Mucosa of descending colon (tissue), 3 donors: ENCODE measurements at regions not wholly inside any gene's neighbourhood (a gene's known extent, or its start where the extent isn't known, plus 50 kb on each side); places are given as distances from the start of the nearest gene placed in this dataset.

Source experiments
- ATAC-seq: fragments of 200-7000 bp; cut with Tn5 transposase; one replicate; pipeline ENCODE4 v1.9.1; 2020; ENCODE audit warnings: mild to moderate bottlenecking, moderate library complexity
- DNase-seq, 3 donors: peaks; one replicate each; pipeline ENCODE4 v3.0.0-alpha.2; 2020
- H3K36me3 ChIP-seq: fragments of 200-600 bp; one replicate; pipeline ENCODE4 v1.8.0; 2021; ENCODE audit warnings: low read depth, mild to moderate bottlenecking
- H3K4me1 ChIP-seq: fragments of 200-600 bp; one replicate; pipeline ENCODE4 v1.8.0; 2021; ENCODE audit warnings: low read depth, mild to moderate bottlenecking
- H3K4me3 ChIP-seq: fragments of 200-600 bp; one replicate; pipeline ENCODE4 v1.8.0; 2021; ENCODE audit warnings: mild to moderate bottlenecking
- H3K9me3 ChIP-seq: fragments of 200-600 bp; one replicate; pipeline ENCODE4 v1.8.0; 2021; ENCODE audit warnings: mild to moderate bottlenecking
- CTCF ChIP-seq: fragments of 200-600 bp; IDR thresholded peaks from one replicate; pipeline ENCODE4 v1.8.0; 2022; ENCODE audit warnings: antibody characterized with exemption, mild to moderate bottlenecking
- intact Hi-C, 2 donors: fragments of 100-400 bp; cut with DNase I in 1 of 2; cut with micrococcal nuclease in 1 of 2; formaldehyde crosslinking; loops; one replicate each; pipeline versions ENCODE4 v1.11.0 to v1.11.1; 2022; cut with DNase I, micrococcal nuclease
- donor health status: DM: no; HTN: no; CAD: no; lungs with moderate emphysema.
- donor health status: DM: no; HTN: no; CAD: no.
- donor health status: DM: no; HTN: yes; CAD: no.

- TF ChIP-seq CTCF, result no peak
- no peaks in the 10 kb centered on the region for H3K4me1 ChIP-seq
- ATAC-seq, result no peak
- intact Hi-C loops, result no loop called here
- no peak for DNase-seq
- H3K4me3 ChIP-seq, result no peak overlapping the region
- no peaks in the 10 kb centered on the region for H3K36me3 ChIP-seq
- H3K9me3 ChIP-seq, result no peaks in the 10 kb centered on the region
These were observed 348.6 kb upstream of the SLC24A2 start for GRCh38 chr9:20137425-20137824.

DNA sequence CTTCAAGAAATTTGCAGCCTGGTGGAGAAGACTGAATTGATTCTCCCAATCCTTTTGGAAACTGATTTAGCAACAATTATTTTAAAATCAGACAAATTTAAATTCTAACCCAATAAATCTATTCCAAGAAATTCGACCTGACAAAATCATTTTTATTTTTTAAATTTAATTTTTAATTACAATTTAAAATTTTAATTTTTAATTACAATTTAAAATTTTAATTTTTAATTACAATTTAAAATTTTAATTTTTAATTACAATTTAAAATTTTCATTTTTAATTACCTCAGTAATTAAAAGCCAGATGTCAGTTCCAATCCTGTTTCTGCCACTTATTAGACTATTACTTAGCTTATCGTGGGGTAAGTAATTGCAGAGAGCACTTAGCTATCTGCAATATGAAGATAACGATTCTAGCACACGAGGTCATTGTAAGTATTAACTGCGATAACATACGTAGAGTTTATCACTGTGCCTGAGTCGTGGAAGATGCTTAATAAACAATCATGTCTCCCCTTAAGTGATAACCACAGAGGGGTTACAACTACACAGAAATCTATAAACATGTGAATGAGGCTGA lies 346.4 kb upstream of the SLC24A2 start:
- no peaks in the 10 kb centered on the region for H3K36me3 ChIP-seq
- no peak for TF ChIP-seq CTCF
- ATAC-seq, result no peak
- H3K9me3 ChIP-seq, result no peaks in the 10 kb centered on the region
- intact Hi-C loops, result no loop called here
- DNase-seq, result no peak
- H3K4me3 ChIP-seq, result no peak overlapping the region
- no peaks in the 10 kb centered on the region for H3K4me1 ChIP-seq

DNA sequence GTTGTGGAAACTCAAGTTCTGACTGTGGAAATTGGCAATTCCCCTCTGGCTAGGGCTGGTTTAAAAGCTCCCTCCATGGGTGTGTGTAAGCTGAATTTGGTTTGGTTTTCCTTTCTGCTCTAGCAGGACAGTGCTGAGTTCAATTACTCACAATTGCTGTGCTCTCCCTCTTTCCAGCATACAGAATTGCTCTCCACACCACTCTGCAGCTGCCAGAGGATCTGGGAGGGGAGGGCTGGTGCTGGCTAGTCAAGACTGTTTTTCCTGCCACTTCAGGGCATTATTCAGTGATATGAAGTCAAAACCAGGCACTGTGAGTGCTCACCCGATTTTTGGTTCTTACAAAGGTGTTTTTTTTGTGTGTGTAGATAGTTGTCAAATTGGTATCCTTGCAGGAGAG lies 336.9 kb upstream of the SLC24A2 start:
- Histone ChIP-seq H3K4me3 (no peak overlapping the region), H3K4me1 (no peaks in the 10 kb centered on the region), H3K36me3 (no peaks in the 10 kb centered on the region), H3K9me3 (no peaks in the 10 kb centered on the region)
- DNase-seq (no peak), ATAC-seq (no peak)
- TF ChIP-seq CTCF, result no peak
- intact Hi-C loops, result no loop called here

DNA sequence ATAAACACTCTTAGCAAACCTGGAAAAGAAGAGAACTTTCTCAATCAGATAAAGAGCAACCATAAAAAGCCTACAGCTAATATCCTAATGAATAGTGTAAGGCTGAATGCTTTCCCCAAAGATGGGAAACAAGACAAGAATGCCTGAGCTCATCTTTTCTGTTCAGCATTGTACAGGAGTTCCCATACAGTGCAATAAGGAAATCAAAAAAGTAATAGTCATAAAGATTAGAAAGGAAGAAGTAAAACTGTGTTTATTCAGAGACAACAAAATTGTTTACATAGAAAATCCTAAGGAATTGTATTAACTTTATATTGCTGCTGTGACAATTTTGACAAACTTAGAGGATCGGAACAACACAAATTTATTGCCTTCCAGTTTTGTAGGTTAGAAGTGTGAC lies 330.7 kb upstream of the SLC24A2 start:
- Histone ChIP-seq H3K36me3 (no peaks in the 10 kb centered on the region), H3K4me3 (no peak overlapping the region), H3K9me3 (no peaks in the 10 kb centered on the region), H3K4me1 (peaks cover 4% of the 10 kb centered on the region)
- DNase-seq (no peak), ATAC-seq (peak; percentile 57)
- no peak for TF ChIP-seq CTCF
- intact Hi-C loops, result no loop called here

DNA sequence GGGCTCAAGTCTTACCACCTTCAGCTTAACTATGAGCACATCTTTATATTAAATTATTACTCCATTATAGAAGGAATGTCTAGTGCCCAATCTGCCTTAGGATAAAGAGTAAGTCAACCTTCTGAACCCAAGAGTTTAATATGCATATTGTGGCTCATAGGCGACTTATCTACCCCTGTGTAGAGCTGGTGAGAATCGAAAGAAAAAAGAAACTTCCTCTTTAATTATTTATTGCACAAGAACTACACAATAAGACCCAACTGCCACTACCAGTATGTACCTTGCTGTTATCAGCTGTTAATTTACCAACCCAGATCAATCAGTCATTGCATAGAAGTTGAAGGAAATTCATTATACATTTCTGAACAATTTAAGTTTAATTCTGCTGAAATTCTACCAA lies 329.1 kb upstream of the SLC24A2 start:
- DNase-seq (no peak), ATAC-seq (no peak)
- no peak for TF ChIP-seq CTCF

GRCh38 chr9:20117482-20117881 lies 328.6 kb upstream of the SLC24A2 start:
- TF ChIP-seq CTCF, result no peak
- no peaks in the 10 kb centered on the region for H3K36me3 ChIP-seq
- H3K4me3 ChIP-seq, result no peak overlapping the region
- no peaks in the 10 kb centered on the region for H3K9me3 ChIP-seq
- intact Hi-C loops, result no loop called here
- DNase-seq (peak in 1 of 3 donors; percentile 16), ATAC-seq (peak; percentile 63)
- H3K4me1 ChIP-seq, result peaks cover 4% of the 10 kb centered on the region

More for the DNA sequence above, 329.1 kb upstream of the SLC24A2 start:
- Histone ChIP-seq H3K4me1 (peaks cover 4% of the 10 kb centered on the region), H3K36me3 (no peaks in the 10 kb centered on the region), H3K4me3 (no peak overlapping the region), H3K9me3 (no peaks in the 10 kb centered on the region)
- intact Hi-C loops, result no loop called here
